DND-41 (cell line): ENCODE measurements at regions not wholly inside any gene's neighbourhood (a gene's known extent, or its start where the extent isn't known, plus 50 kb on each side); places are given as distances from the start of the nearest gene placed in this dataset.

ENCODE experiments used
- ATAC-seq: fragments of 200-7000 bp; cut with Tn5 transposase; 3 replicates; pipeline ENCODE4 v1.9.1; 2021; ENCODE audit warnings: low read depth; ENCODE audit not compliant: insufficient read depth
- DNase-seq: peaks from one replicate; pipeline ENCODE4 v3.0.0-alpha.2; 2020
- H2AFZ ChIP-seq: 2 replicates; pipeline ENCODE4 v1.6.0; 2012; ENCODE audit warnings: low read depth, low read length
- H3K27ac ChIP-seq: 2 replicates; pipeline ENCODE4 v1.5.1; 2012; ENCODE audit warnings: low read length, inconsistent platforms
- H3K27me3 ChIP-seq: fragments of 200-600 bp; sonication (generic); 2 replicates; pipeline ENCODE4 v1.6.0; 2012; ENCODE audit warnings: low read length, mild to moderate bottlenecking, inconsistent platforms; ENCODE audit not compliant: insufficient read depth, poor library complexity
- H3K36me3 ChIP-seq: 2 replicates; pipeline ENCODE4 v1.5.1; 2012; ENCODE audit warnings: low read length, inconsistent platforms; ENCODE audit not compliant: insufficient read depth
- H3K4me1 ChIP-seq: 2 replicates; pipeline ENCODE4 v1.5.1; 2012; ENCODE audit warnings: mild to moderate bottlenecking, low read length; ENCODE audit not compliant: insufficient read depth
- H3K4me2 ChIP-seq: 2 replicates; pipeline ENCODE4 v1.6.0; 2012; ENCODE audit warnings: mild to moderate bottlenecking, moderate library complexity, low read length, inconsistent platforms; ENCODE audit not compliant: insufficient read depth
- H3K4me3 ChIP-seq, 2 experiments: fragments of 200-600 bp in 1 of 2; shearing (Covaris generic) in 1 of 2; 2 replicates each; pipeline ENCODE4 v1.5.1; 2012 to 2016; ENCODE audit warnings: inconsistent platforms in 2 of 2, low read length in 2 of 2, mild to moderate bottlenecking in 2 of 2, low read depth in 1 of 2, moderate library complexity in 1 of 2
- H3K79me2 ChIP-seq: 2 replicates; pipeline ENCODE4 v1.6.0; 2012; ENCODE audit warnings: low read length, inconsistent platforms; ENCODE audit not compliant: insufficient read depth
- H3K9ac ChIP-seq: 2 replicates; pipeline ENCODE4 v1.6.0; 2012; ENCODE audit warnings: low read depth, mild to moderate bottlenecking, inconsistent platforms, low read length, moderate library complexity
- H3K9me3 ChIP-seq: 2 replicates; pipeline ENCODE4 v1.5.1; 2012; ENCODE audit warnings: low read length, moderate library complexity, mild to moderate bottlenecking, inconsistent platforms; ENCODE audit not compliant: insufficient read depth, severe bottlenecking
- H4K20me1 ChIP-seq: 2 replicates; pipeline ENCODE4 v1.6.0; 2012; ENCODE audit warnings: low read length; ENCODE audit not compliant: insufficient read depth
- EZH2 ChIP-seq: IDR thresholded peaks from 3 replicates; pipeline ENCODE4 v1.6.1; 2012; ENCODE audit warnings: borderline replicate concordance, low read depth, mild to moderate bottlenecking, moderate library complexity, low read length, inconsistent platforms; ENCODE audit not compliant: severe bottlenecking
- TF ChIP-seq, protein P1 (sequence below): IDR thresholded peaks from 2 replicates; pipeline ENCODE4 v1.5.1; 2012; ENCODE audit warnings: borderline replicate concordance, low read length, moderate library complexity, mild to moderate bottlenecking; ENCODE audit not compliant: poor library complexity, severe bottlenecking; ENCODE audit errors: extremely low read depth

- DNase-seq: no peak
- no peak for TF ChIP-seq EZH2
- TF ChIP-seq, protein P1, sequence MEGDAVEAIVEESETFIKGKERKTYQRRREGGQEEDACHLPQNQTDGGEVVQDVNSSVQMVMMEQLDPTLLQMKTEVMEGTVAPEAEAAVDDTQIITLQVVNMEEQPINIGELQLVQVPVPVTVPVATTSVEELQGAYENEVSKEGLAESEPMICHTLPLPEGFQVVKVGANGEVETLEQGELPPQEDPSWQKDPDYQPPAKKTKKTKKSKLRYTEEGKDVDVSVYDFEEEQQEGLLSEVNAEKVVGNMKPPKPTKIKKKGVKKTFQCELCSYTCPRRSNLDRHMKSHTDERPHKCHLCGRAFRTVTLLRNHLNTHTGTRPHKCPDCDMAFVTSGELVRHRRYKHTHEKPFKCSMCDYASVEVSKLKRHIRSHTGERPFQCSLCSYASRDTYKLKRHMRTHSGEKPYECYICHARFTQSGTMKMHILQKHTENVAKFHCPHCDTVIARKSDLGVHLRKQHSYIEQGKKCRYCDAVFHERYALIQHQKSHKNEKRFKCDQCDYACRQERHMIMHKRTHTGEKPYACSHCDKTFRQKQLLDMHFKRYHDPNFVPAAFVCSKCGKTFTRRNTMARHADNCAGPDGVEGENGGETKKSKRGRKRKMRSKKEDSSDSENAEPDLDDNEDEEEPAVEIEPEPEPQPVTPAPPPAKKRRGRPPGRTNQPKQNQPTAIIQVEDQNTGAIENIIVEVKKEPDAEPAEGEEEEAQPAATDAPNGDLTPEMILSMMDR: no peak
- H3K36me3 ChIP-seq: no peaks in the 10 kb centered on the region
- H3K9ac ChIP-seq: no peak overlapping the region
- H3K4me3 ChIP-seq: no peak overlapping the region
- H2AFZ ChIP-seq: no peak overlapping the region
- H3K79me2 ChIP-seq: no peaks in the 10 kb centered on the region
- H3K4me2 ChIP-seq: no peak overlapping the region
- H3K9me3 ChIP-seq: no peaks in the 10 kb centered on the region
- H4K20me1 ChIP-seq: no peaks in the 10 kb centered on the region
- no peaks in the 10 kb centered on the region for H3K27me3 ChIP-seq
- ATAC-seq: no peak
- H3K4me1 ChIP-seq: no peaks in the 10 kb centered on the region
- no peak overlapping the region for H3K27ac ChIP-seq
These were observed 161.4 kb upstream of the GAS1 start for GRCh38 chr9:87108661-87109060.

DNA sequence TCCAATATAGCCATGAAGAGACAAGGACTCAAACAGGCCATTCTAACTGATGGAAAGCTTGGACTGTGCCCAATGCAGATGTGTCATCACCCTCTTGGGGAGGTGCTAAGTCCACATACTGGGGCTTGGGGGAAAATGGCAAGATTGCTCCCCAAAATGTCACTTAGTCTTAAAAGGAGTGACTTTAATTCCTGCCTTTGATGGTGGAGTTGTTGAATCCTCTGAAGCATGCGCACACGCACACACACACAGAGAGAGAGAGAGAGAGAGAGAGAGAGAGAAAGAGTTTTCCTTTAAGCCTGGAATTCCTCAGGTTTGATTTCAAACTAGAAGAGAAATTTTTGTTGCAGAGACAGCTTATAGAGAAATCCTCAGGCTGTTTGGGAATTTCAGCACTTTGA is 161.9 kb upstream of the GAS1 start:
- DNase-seq (no peak), ATAC-seq (no peak)
- Histone ChIP-seq H3K27me3 (no peaks in the 10 kb centered on the region), H3K4me1 (no peaks in the 10 kb centered on the region), H3K4me3 (no peak overlapping the region), H3K9me3 (no peaks in the 10 kb centered on the region), H3K27ac (no peak overlapping the region), H2AFZ (no peak overlapping the region), H3K79me2 (no peaks in the 10 kb centered on the region), H4K20me1 (no peaks in the 10 kb centered on the region), H3K9ac (no peak overlapping the region), H3K4me2 (no peak overlapping the region), H3K36me3 (no peaks in the 10 kb centered on the region)
- TF ChIP-seq, protein P1: no peak
- TF ChIP-seq EZH2: no peak

- Histone ChIP-seq H3K27ac (no peak overlapping the region), H3K4me2 (no peak overlapping the region), H4K20me1 (no peaks in the 10 kb centered on the region), H3K9me3 (no peaks in the 10 kb centered on the region), H3K4me3 (no peak overlapping the region), H3K27me3 (no peaks in the 10 kb centered on the region), H3K79me2 (no peaks in the 10 kb centered on the region), H3K4me1 (no peaks in the 10 kb centered on the region), H2AFZ (no peak overlapping the region), H3K36me3 (no peaks in the 10 kb centered on the region), H3K9ac (no peak overlapping the region)
- DNase-seq (no peak), ATAC-seq (no peak)
- TF ChIP-seq EZH2: no peak
- TF ChIP-seq, protein P1: no peak
These were observed 162.5 kb upstream of the GAS1 start for GRCh38 chr9:87109851-87110250.

DNA sequence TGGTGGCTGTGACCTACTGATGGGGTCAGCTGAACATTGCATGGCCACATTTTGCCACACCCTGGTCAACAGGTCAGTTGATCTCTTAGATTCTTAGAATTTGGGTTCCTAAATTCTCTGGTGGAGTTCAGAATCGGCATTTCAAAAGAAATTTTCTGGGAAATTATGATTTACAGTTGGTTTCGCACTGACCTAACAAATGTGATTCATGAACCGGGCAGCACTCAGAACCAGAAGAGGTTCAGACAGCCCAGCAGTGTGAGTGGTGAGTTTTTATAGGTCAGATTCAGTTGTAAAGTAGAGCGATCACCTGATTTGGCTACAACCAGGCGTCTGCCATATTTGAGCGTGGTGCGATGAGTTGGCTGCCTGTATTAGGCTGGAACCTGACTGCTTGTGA is 163.7 kb upstream of the GAS1 start:
- no peak overlapping the region for H3K4me2 ChIP-seq
- DNase-seq: no peak
- no peak overlapping the region for H3K27ac ChIP-seq
- no peak overlapping the region for H3K9ac ChIP-seq
- H3K36me3 ChIP-seq: no peaks in the 10 kb centered on the region
- no peak overlapping the region for H3K4me3 ChIP-seq
- no peak overlapping the region for H2AFZ ChIP-seq
- H4K20me1 ChIP-seq: no peaks in the 10 kb centered on the region
- H3K27me3 ChIP-seq: no peaks in the 10 kb centered on the region
- H3K4me1 ChIP-seq: no peaks in the 10 kb centered on the region
- TF ChIP-seq, protein P1: no peak
- TF ChIP-seq EZH2: no peak
- ATAC-seq: no peak
- H3K79me2 ChIP-seq: no peaks in the 10 kb centered on the region
- no peaks in the 10 kb centered on the region for H3K9me3 ChIP-seq
